Heart right ventricle (tissue), 16 donors: ENCODE measurements at regions not wholly inside any gene's neighbourhood (a gene's known extent, or its start where the extent isn't known, plus 50 kb on each side); places are given as distances from the start of the nearest gene placed in this dataset.

ENCODE experiments used
- ATAC-seq, 8 donors: fragments of 200-7000 bp; cut with Tn5 transposase; one replicate each; pipeline ENCODE4 v1.9.1; 2020; ENCODE audit warnings: mild to moderate bottlenecking in 8 of 8, moderate library complexity in 8 of 8, moderate number of reproducible peaks in 1 of 8
- DNase-seq, 2 donors: peaks; one replicate each; pipeline ENCODE4 v3.0.0-alpha.2; 2020
- H3K27ac ChIP-seq, 10 donors: fragments of 200-600 bp; sonication (generic) in 2 of 10; one replicate each; pipeline versions ENCODE4 v1.5.0 to v1.8.0; 2020 to 2022; ENCODE audit warnings: mild to moderate bottlenecking in 3 of 10
- H3K27me3 ChIP-seq, 7 donors: fragments of 200-600 bp; one replicate each; pipeline ENCODE4 v1.8.0; 2021 to 2022; ENCODE audit warnings: mild to moderate bottlenecking in 2 of 7
- H3K36me3 ChIP-seq, 9 donors: fragments of 200-600 bp; sonication (generic) in 1 of 9; one replicate each; pipeline versions ENCODE4 v1.5.0 to v1.8.0; 2020 to 2022; ENCODE audit warnings: mild to moderate bottlenecking in 2 of 9
- H3K4me1 ChIP-seq, 9 donors: fragments of 200-600 bp; sonication (generic) in 1 of 9; one replicate each; pipeline versions ENCODE4 v1.5.0 to v1.8.0; 2020 to 2022; ENCODE audit warnings: mild to moderate bottlenecking in 4 of 9
- H3K4me3 ChIP-seq, 10 donors: fragments of 200-600 bp; sonication (generic) in 2 of 10; one replicate each; pipeline versions ENCODE4 v1.5.0 to v1.8.0; 2020 to 2022; ENCODE audit warnings: mild to moderate bottlenecking in 7 of 10, moderate library complexity in 2 of 10
- H3K9me3 ChIP-seq, 11 donors: fragments of 200-600 bp in 10 of 11; sonication (generic) in 2 of 11; one replicate each; pipeline versions ENCODE4 v1.5.0 to v1.8.0; 2013 to 2022; ENCODE audit warnings: mild to moderate bottlenecking in 2 of 11, control low read depth in 1 of 11, moderate library complexity in 1 of 11
- WGBS, 2 donors: extraction: QIAGEN DNeasy Blood & Tissue Kit; methylation state at CpG; one replicate each; pipeline ENCODE4 v1.1.7; 2013; ENCODE audit warnings: inconsistent platforms in 1 of 2; 5-methylcytosine and 5-hydroxymethylcytosine counted together
- intact Hi-C, 10 donors: fragments of 100-400 bp; cut with DNase I; formaldehyde crosslinking; loops; one replicate each; pipeline versions ENCODE4 v1.11.1 to v1.14.2; 2022
- TF ChIP-seq, protein P1 (sequence below), 9 donors: fragments of 200-600 bp; sonication (generic) in 2 of 9; IDR thresholded peaks; one replicate each; pipeline versions ENCODE4 v1.5.0 to v1.8.0; 2021 to 2022; ENCODE audit warnings: antibody characterized with exemption in 9 of 9, mild to moderate bottlenecking in 5 of 9, moderate library complexity in 1 of 9
- donor health status: Arrhythmogenic right ventricular cardiomyopathy.
- donor health status: ischemic (EF 13 %, LVEDD 7.1; RV severe dilation, severe dysfunction).
- donor health status: healthy with polysubstance abuse.
- donor health status: DM: no; HTN: yes; CAD: no.
- donor health status: DM: no; HTN: no; CAD: no.
- donor health status: ischemic (EF 25% LVEDD 6.9; RV normal size, moderate dysfunction).
- donor health status: ischemic (EF 25% LVEDD 5.7; RV mildly dilated, moderate dysfunction).
- donor health status: healthy.
- donor health status: DM: yes; HTN: yes; CAD: no.
- donor health status: Ischemic cardiomyopathy.
- donor health status: ischemic (EF 35%, LVEDD 5.7; RV mildly dilated, moderate dysfunction).
- donor health status: nonischemic (EF 11% LVEDD 7.7; RV severe dilation, severe dysfunction).
- donor health status: DM: yes; HTN: yes; CAD: no.
- donor health status: PGD.
- donor health status: ischemic (EF 29% LVEDD 5.4; RV normal size, mild dysfunction).
- donor health status: nonischemic (EF 23%, LVEDD 6.1; RV moderate dilation, normal function).

DNA sequence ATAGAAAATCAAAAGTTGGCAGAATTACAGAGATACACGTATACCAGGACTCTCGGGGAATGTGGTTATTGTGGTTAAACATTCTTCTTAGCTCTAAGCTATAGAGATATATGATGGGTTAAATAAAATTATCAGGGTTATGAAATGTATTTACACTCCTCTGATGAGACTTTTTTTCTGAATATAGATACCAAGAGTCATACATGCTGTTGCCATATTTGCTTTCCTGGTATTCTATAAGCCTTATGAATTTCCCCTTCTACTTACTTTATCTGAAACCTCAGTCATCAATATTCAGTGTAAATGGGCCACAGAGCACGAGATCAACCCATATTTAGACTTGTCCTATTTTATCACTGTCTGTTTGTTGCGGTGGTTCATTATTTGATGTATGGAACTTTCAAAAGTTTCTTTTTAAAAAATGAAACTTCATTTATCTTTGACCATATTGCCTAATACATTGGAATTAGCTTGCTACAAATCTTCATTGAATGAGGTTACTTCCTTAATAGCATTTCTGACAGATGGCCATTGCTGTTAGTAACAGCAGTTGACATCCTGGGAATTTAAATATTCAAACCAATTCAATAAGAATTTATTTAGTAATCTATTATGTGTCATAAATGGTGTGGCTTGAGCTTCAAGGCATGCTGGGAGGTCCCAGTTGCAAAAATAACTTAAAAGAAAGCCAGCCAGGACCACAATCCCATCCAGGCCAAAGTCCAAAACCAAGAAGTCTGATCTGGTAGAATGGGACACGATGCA lies 393.5 kb downstream of the PCNX1 start:
- TF ChIP-seq, protein P1, sequence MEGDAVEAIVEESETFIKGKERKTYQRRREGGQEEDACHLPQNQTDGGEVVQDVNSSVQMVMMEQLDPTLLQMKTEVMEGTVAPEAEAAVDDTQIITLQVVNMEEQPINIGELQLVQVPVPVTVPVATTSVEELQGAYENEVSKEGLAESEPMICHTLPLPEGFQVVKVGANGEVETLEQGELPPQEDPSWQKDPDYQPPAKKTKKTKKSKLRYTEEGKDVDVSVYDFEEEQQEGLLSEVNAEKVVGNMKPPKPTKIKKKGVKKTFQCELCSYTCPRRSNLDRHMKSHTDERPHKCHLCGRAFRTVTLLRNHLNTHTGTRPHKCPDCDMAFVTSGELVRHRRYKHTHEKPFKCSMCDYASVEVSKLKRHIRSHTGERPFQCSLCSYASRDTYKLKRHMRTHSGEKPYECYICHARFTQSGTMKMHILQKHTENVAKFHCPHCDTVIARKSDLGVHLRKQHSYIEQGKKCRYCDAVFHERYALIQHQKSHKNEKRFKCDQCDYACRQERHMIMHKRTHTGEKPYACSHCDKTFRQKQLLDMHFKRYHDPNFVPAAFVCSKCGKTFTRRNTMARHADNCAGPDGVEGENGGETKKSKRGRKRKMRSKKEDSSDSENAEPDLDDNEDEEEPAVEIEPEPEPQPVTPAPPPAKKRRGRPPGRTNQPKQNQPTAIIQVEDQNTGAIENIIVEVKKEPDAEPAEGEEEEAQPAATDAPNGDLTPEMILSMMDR (IDR thresholded peaks at IDR 0.05), result no peak
- DNase-seq, result no peak
- 74 to 83% methylated on average over 5 of the region's 5 CpGs for WGBS, 2 donors
- Histone ChIP-seq H3K27me3 (no peaks in the 10 kb centered on the region), H3K4me1 (no peaks in the 10 kb centered on the region), H3K36me3 (no peaks in the 10 kb centered on the region), H3K4me3 (no peak overlapping the region), H3K27ac (no peak overlapping the region), H3K9me3 (peaks cover 0 to 21% (median 0%) of the 10 kb centered on the region in 11 donors)
- intact Hi-C loops, result no loop called here
- no peak for ATAC-seq

DNA sequence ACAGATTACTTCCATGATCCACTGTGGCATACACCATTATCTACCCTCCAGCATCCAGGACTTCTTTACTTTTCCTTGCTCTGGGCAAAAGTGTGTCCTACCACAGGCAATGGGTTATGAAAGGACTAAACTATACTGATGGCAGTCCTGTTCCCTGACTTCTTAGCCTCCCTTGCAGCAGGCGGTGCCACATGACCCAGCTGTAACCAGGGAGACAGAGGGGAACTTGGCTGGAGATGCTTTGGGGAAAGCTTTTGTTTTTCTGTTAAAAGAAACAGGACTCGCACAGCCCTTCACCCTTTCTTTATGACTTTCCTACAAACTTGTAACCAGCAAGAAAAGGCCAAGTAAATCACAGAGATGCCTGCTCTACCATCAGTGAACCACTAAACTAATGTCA lies 394.4 kb downstream of the PCNX1 start:
- Histone ChIP-seq H3K36me3 (no peaks in the 10 kb centered on the region), H3K4me1 (no peaks in the 10 kb centered on the region), H3K4me3 (no peak overlapping the region), H3K27me3 (no peaks in the 10 kb centered on the region), H3K9me3 (peaks cover 0 to 29% (median 0%) of the 10 kb centered on the region in 11 donors), H3K27ac (no peak overlapping the region)
- DNase-seq (no peak), ATAC-seq (no peak)
- intact Hi-C loops, result no loop called here
- 90 to 96% methylated on average over 2 of the region's 2 CpGs for WGBS, 2 donors
- TF ChIP-seq, protein P1 (IDR thresholded peaks at IDR 0.05), result no peak

DNA sequence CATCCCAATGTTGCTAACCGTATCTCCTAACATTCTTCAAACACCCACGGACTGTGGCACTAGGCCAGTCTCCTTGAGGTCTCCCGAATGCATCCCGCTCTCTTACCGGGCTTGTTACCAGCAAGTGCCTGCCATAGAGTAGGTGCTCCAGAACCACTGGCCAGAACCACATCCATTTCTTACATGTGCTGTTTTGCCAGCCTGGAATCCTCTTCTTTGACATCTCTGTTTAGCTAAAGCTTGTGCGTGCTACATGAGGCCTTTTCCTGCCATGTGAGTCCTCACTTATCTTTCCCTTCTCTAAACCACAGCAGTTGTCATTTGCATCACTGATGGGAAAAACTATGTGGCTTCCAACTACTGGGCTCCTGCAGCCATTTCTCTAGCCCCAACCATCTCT lies 397.4 kb downstream of the PCNX1 start:
- WGBS, 2 donors, result 84 to 87% methylated on average over 6 of the region's 6 CpGs

DNA sequence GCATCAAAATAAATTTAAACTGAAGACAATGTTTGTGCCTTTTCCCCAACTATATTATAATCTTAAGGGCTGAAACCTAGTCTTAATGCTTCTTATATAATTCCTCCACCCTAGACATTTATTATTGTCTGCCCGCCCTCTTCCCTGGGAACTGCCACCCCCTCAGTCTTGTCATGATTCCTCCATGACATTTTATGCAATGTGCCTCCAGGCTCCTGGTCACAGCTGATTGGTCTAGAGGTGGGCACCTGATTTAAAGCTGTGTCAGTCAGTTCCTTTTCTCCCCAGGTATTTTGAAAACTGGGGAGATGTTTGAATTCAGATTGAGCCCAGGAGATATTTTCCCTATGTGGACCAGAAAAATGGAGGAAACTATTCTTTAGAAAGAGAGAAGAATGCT lies 401.4 kb downstream of the PCNX1 start:
- 93 to 95% methylated on average over 1 of the region's 1 CpG for WGBS, 2 donors
- no peaks in the 10 kb centered on the region for H3K36me3 ChIP-seq
- H3K4me1 ChIP-seq, result no peaks in the 10 kb centered on the region
- peaks cover 0 to 6% (median 0%) of the 10 kb centered on the region in 7 donors for H3K27me3 ChIP-seq
- peaks cover 0 to 34% (median 0%) of the 10 kb centered on the region in 11 donors for H3K9me3 ChIP-seq
- ATAC-seq, result no peak
- TF ChIP-seq, protein P1 (IDR thresholded peaks at IDR 0.05), result no peak
- intact Hi-C loops, result no loop called here
- DNase-seq, result no peak
- no peak overlapping the region for H3K27ac ChIP-seq
- H3K4me3 ChIP-seq, result no peak overlapping the region

More for the DNA sequence above, 397.4 kb downstream of the PCNX1 start:
- peaks cover 0 to 29% (median 0%) of the 10 kb centered on the region in 11 donors for H3K9me3 ChIP-seq
- DNase-seq, result no peak
- H3K27ac ChIP-seq, result no peak overlapping the region
- TF ChIP-seq, protein P1 (IDR thresholded peaks at IDR 0.05), result no peak
- no peak for ATAC-seq
- no peaks in the 10 kb centered on the region for H3K27me3 ChIP-seq
- H3K4me1 ChIP-seq, result no peaks in the 10 kb centered on the region
- no peak overlapping the region for H3K4me3 ChIP-seq
- intact Hi-C loops, result no loop called here
- H3K36me3 ChIP-seq, result no peaks in the 10 kb centered on the region
